HCT116 (cell line): ENCODE measurements at regions not wholly inside any gene's neighbourhood (a gene's known extent, or its start where the extent isn't known, plus 50 kb on each side); places are given as distances from the start of the nearest gene placed in this dataset.
"Not testable (repeated sequence)": the region's sequence is repeated elsewhere in the genome, so short reads cannot be mapped to it uniquely, and the experiment has no call there.

ENCODE experiments used
- ATAC-seq: fragments of 200-7000 bp; cut with Tn5 transposase; 2 replicates; pipeline ENCODE4 v1.9.1; 2020; ENCODE audit warnings: mild to moderate bottlenecking, moderate library complexity
- BruUV-seq: library from RNA; stranded (reverse); fragments of 400-500 nt; replicated peaks from 2 replicates; lab custom pipeline; 2021; lab: Mats Ljungman, UMichigan
- CTCF ChIA-PET: fragments of 300-600 bp; sonication (Branson Sonifier 250); formaldehyde crosslinking; loops from one replicate; lab custom pipeline; 2021; ENCODE audit warnings: antibody characterized with exemption; lab: Charles Lee
- POLR2A ChIA-PET: fragments of 300-600, 350-600 bp; sonication (Branson Sonifier 250); formaldehyde crosslinking; loops from one replicate; lab custom pipeline; 2021; ENCODE audit warnings: antibody characterized with exemption; lab: Charles Lee
- RAD21 ChIA-PET, 2 experiments: fragments of 300-600 bp; sonication (Branson Sonifier 250); formaldehyde crosslinking; loops; one replicate each; lab custom pipeline; 2023; ENCODE audit warnings: low total read pairs in 2 of 2; ENCODE audit not compliant: uncharacterized antibody in 2 of 2, unreplicated experiment in 2 of 2, low non-redundant PET in 1 of 2; lab: Charles Lee
- DNase-seq: peaks from one replicate; pipeline ENCODE4 v3.0.0-alpha.2; 2010; ENCODE audit warnings: low read depth, low spot score
- H2AFZ ChIP-seq: fragments of 200-600 bp; shearing (Covaris generic), sonication (generic); 2 replicates; pipeline ENCODE4 v1.6.1; 2017; ENCODE audit warnings: low read depth, mixed run types, mixed read lengths, antibody characterized with exemption, low read length; ENCODE audit not compliant: poor library complexity, severe bottlenecking
- H3K27ac ChIP-seq: 2 replicates; pipeline ENCODE4 v1.5.1; 2012; ENCODE audit warnings: low read depth, low read length
- H3K27me3 ChIP-seq: fragments of 200-600 bp; sonication (generic); 2 replicates; pipeline ENCODE4 v1.6.1; 2016; ENCODE audit warnings: mixed run types, low read length, mixed read lengths; ENCODE audit not compliant: insufficient read depth
- H3K36me3 ChIP-seq, 2 experiments: fragments of 200-500 bp in 1 of 2; fragments of 200-600 bp in 1 of 2; sonication (Bioruptor generic) in 1 of 2; sonication (generic) in 1 of 2; 2 replicates each; pipeline versions ENCODE4 v1.5.1 to v1.6.1; 2014 to 2016; ENCODE audit warnings: low read length in 2 of 2, inconsistent platforms in 1 of 2, mixed read lengths in 1 of 2, mixed run types in 1 of 2; ENCODE audit not compliant: insufficient read depth in 2 of 2, control insufficient read depth in 1 of 2
- H3K4me1 ChIP-seq, 2 experiments: fragments of 200-600 bp in 1 of 2; sonication (generic) in 1 of 2; 2 replicates each; pipeline versions ENCODE4 v1.5.1 to v1.6.1; 2012 to 2017; ENCODE audit warnings: low read length in 2 of 2, inconsistent platforms in 1 of 2, mild to moderate bottlenecking in 1 of 2, mixed read lengths in 1 of 2, mixed run types in 1 of 2, moderate library complexity in 1 of 2; ENCODE audit not compliant: insufficient read depth in 2 of 2, control insufficient read depth in 1 of 2
- H3K4me2 ChIP-seq: fragments of 200-600 bp; sonication (generic); 2 replicates; pipeline ENCODE4 v1.6.1; 2017; ENCODE audit warnings: mixed run types, low read length, mixed read lengths
- H3K4me3 ChIP-seq, 2 experiments: fragments of 200-600 bp in 1 of 2; sonication (generic) in 1 of 2; replicated peaks in 1 of 2; 2 replicates each; pipeline ENCODE4 v1.5.1; 2011 to 2016; ENCODE audit warnings: low read length in 2 of 2, control low read depth in 1 of 2, low read depth in 1 of 2, mild to moderate bottlenecking in 1 of 2, mixed read lengths in 1 of 2, mixed run types in 1 of 2
- H3K79me2 ChIP-seq: fragments of 200-600 bp; sonication (generic); 2 replicates; pipeline ENCODE4 v1.6.1; 2017; ENCODE audit warnings: mild to moderate bottlenecking, mixed run types, low read length, moderate library complexity, mixed read lengths; ENCODE audit not compliant: insufficient read depth
- H3K9ac ChIP-seq: fragments of 200-600 bp; sonication (generic); 2 replicates; pipeline ENCODE4 v1.6.1; 2016; ENCODE audit warnings: low read length, mixed read lengths
- H3K9me2 ChIP-seq: fragments of 200-600 bp; sonication (generic), shearing (Covaris generic); 2 replicates; pipeline ENCODE4 v1.6.1; 2017; ENCODE audit warnings: mixed run types, mild to moderate bottlenecking, moderate library complexity; ENCODE audit not compliant: insufficient read depth
- H3K9me3 ChIP-seq, 2 experiments: fragments of 200-500 bp in 1 of 2; fragments of 200-600 bp in 1 of 2; sonication (Bioruptor generic) in 1 of 2; sonication (generic) in 1 of 2; 2 replicates each; pipeline ENCODE4 v1.6.1; 2014 to 2017; ENCODE audit warnings: low read length in 2 of 2, mixed read lengths in 2 of 2, inconsistent platforms in 1 of 2, low read depth in 1 of 2, mild to moderate bottlenecking in 1 of 2, mixed run types in 1 of 2, moderate library complexity in 1 of 2; ENCODE audit not compliant: control insufficient read depth in 1 of 2, insufficient read depth in 1 of 2
- H4K20me1 ChIP-seq: fragments of 200-600 bp; sonication (generic), shearing (Covaris generic); 2 replicates; pipeline ENCODE4 v1.6.1; 2017; ENCODE audit warnings: mixed run types, mild to moderate bottlenecking, moderate library complexity; ENCODE audit not compliant: insufficient read depth
- CBX3 ChIP-seq: IDR thresholded peaks from 2 replicates; pipeline ENCODE4 v1.6.1; 2012; ENCODE audit warnings: low read depth
- CEBPB ChIP-seq: IDR thresholded peaks from 2 replicates; pipeline ENCODE4 v1.6.1; 2012; ENCODE audit warnings: low read depth
- CTCF ChIP-seq, 3 experiments: fragments of 200-600 bp in 1 of 3; sonication (generic) in 1 of 3; IDR thresholded peaks in 2 of 3; conservative IDR thresholded peaks in 1 of 3; 2 replicates each; pipeline ENCODE4 v1.5.1; 2012 to 2017; ENCODE audit warnings: low read depth in 2 of 3, low read length in 2 of 3, antibody characterized with exemption in 1 of 3, borderline replicate concordance in 1 of 3, control low read depth in 1 of 3, mild to moderate bottlenecking in 1 of 3, mixed read lengths in 1 of 3, mixed run types in 1 of 3, moderate library complexity in 1 of 3; ENCODE audit not compliant: insufficient read depth in 1 of 3
- EGR1 ChIP-seq: IDR thresholded peaks from 2 replicates; pipeline ENCODE4 v1.6.1; 2012; ENCODE audit warnings: low read depth
- EZH2 ChIP-seq: fragments of 200-600 bp; sonication (generic); IDR thresholded peaks from 2 replicates; pipeline ENCODE4 v1.6.1; 2017; ENCODE audit warnings: antibody characterized with exemption, mixed run types
- JUND ChIP-seq: IDR thresholded peaks from 2 replicates; pipeline ENCODE4 v1.6.1; 2012
- POLR2A ChIP-seq: IDR thresholded peaks from 2 replicates; pipeline ENCODE4 v1.7.0; 2011; ENCODE audit warnings: borderline replicate concordance; ENCODE audit not compliant: insufficient read depth, insufficient read length; ENCODE audit errors: extremely low read depth
- RAD21 ChIP-seq: IDR thresholded peaks from 2 replicates; pipeline ENCODE4 v1.6.1; 2012; ENCODE audit warnings: low read depth, mild to moderate bottlenecking
- SIN3A ChIP-seq: IDR thresholded peaks from 2 replicates; pipeline ENCODE4 v1.6.1; 2012; ENCODE audit warnings: low read depth
- TCF7L2 ChIP-seq: IDR thresholded peaks from 2 replicates; pipeline ENCODE4 v1.7.0; 2011; ENCODE audit warnings: borderline replicate concordance, inconsistent platforms; ENCODE audit not compliant: insufficient read depth, insufficient read length; ENCODE audit errors: extremely low read depth
- YY1 ChIP-seq: IDR thresholded peaks from 2 replicates; pipeline ENCODE4 v1.6.1; 2011; ENCODE audit warnings: low read length, low read depth, moderate library complexity, mild to moderate bottlenecking; ENCODE audit not compliant: insufficient replicate concordance; ENCODE audit errors: extremely low read depth
- ZNF274 ChIP-seq: fragments of 200-500 bp; sonication (Bioruptor generic); IDR thresholded peaks from 2 replicates; pipeline ENCODE4 v1.6.1; 2014; ENCODE audit warnings: mild to moderate bottlenecking, low read depth, low read length, inconsistent platforms
- intact Hi-C: fragments of 100-400 bp; cut with micrococcal nuclease; formaldehyde crosslinking; loops from 2 replicates; pipeline ENCODE4 v1.10.0; 2022

GRCh38 chr1:214767221-214767620 is 164.2 kb downstream of the CENPF start:
- intact Hi-C loops, result no loop called here
- Histone ChIP-seq H3K4me1 (no peaks in the 10 kb centered on the region), H3K4me2 (no peak overlapping the region), H3K9me2 (no peaks in the 10 kb centered on the region), H3K4me3 (no peak overlapping the region), H2AFZ (no peak overlapping the region), H4K20me1 (no peaks in the 10 kb centered on the region), H3K27me3 (no peaks in the 10 kb centered on the region), H3K9ac (no peak overlapping the region), H3K9me3 (no peaks in the 10 kb centered on the region), H3K27ac (no peak overlapping the region), H3K79me2 (no peaks in the 10 kb centered on the region), H3K36me3 (no peaks in the 10 kb centered on the region)
- BruUV-seq, result no TSS peak
- ChIA-PET CTCF (no interaction called here), POLR2A (no interaction called here), RAD21 (no interaction called here)
- DNase-seq (no peak), ATAC-seq (no peak)
- TF ChIP-seq CBX3 (no peak), ZNF274 (no peak), POLR2A (no peak), EGR1 (no peak), RAD21 (no peak), CTCF (IDR thresholded peaks at IDR 0.05 in 2 of 3, conservative IDR thresholded peaks at IDR 0.05 in 1 of 3; ENCODE audit: borderline replicate concordance in 1 of 3, insufficient read depth in 1 of 3, low read depth in 2 of 3, low read length in 2 of 3) (no peak), CEBPB (no peak), YY1 (no peak), JUND (no peak), EZH2 (no peak), TCF7L2 (no peak), SIN3A (no peak)

- H2AFZ ChIP-seq, H3K79me2 ChIP-seq, H3K36me3 ChIP-seq, H3K4me1 ChIP-seq, DNase-seq, POLR2A ChIA-PET, BruUV-seq, H3K4me3 ChIP-seq, intact Hi-C loops, H3K27me3 ChIP-seq, H3K9ac ChIP-seq, H3K27ac ChIP-seq, H3K4me2 ChIP-seq, CTCF ChIA-PET, ATAC-seq, RAD21 ChIA-PET, H4K20me1 ChIP-seq, H3K9me2 ChIP-seq, H3K9me3 ChIP-seq: not testable (repeated sequence)
These were observed 166.7 kb downstream of the CENPF start for GRCh38 chr1:214769666-214770065.
